ENCODE measurements at regions not wholly inside any gene's neighbourhood (a gene's known extent, or its start where the extent isn't known, plus 50 kb on each side); places are given as distances from the start of the nearest gene placed in this dataset.

DNA sequence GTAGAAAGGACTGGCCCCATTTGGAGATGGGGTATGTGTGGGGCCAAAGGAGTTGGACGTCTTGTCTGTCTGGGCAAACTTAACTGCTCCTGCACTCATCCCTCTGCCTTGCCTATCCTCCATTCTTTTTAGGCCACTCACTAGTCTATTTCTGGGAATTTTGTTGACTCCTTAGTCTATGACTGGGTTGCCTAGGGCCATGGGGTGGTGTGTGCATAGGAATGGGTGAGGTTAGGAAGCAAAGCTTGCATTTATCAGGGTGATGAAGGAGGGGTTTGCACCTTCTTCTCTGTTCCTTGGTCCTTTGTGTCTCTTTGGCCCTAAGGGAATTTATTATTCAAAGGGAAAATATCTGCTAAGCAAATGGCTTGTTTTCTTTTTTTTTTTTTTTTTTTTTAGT lies 80.9 kb upstream of the OR9Q1 start:
- no TSS peak for BruUV-seq (replicated peaks)
- Histone ChIP-seq H3K4me1 (ENCODE audit: control insufficient read depth, insufficient read depth, low read length) (peaks cover 2% of the 10 kb centered on the region; the same call in 1 of the 2 replicates), H3K4me3 (ENCODE audit: insufficient read depth, low read depth, low read length) (no peak overlapping the region), H3K18ac (ENCODE audit: low read depth, low read length) (no peak overlapping the region), H3K9ac (ENCODE audit: low read depth, low read length) (no peak overlapping the region), H2BK5ac (ENCODE audit: low read depth, low read length, poor library complexity, severe bottlenecking) (no peak overlapping the region), H2AK5ac (ENCODE audit: low read depth, low read length) (no peak overlapping the region), H3K9me3 (ENCODE audit: control insufficient read depth, insufficient read depth, low read length) (no peaks in the 10 kb centered on the region), H4K20me1 (ENCODE audit: insufficient read depth, low read length) (no peaks in the 10 kb centered on the region), H2BK120ac (ENCODE audit: low read depth, low read length) (no peak overlapping the region), H3K9me1 (ENCODE audit: insufficient read depth, low read length) (no peaks in the 10 kb centered on the region), H4K8ac (ENCODE audit: low read depth in 2 of 2, low read length in 2 of 2) (no peak overlapping the region), H3K79me1 (ENCODE audit: low read depth in 1 of 2, low read length in 2 of 2) (no peaks in the 10 kb centered on the region), H3K56ac (ENCODE audit: extremely low read depth, insufficient read depth, low read length) (no peak overlapping the region), H2AK9ac (replicated peaks; ENCODE audit: low read depth, low read length, poor library complexity) (no peak overlapping the region), H2AFZ (replicated peaks; ENCODE audit: low read length, poor library complexity) (no peak overlapping the region), H3K14ac (replicated peaks; ENCODE audit: low read depth, low read length) (no peak overlapping the region), H4K5ac (ENCODE audit: low read depth, low read length) (no peak overlapping the region), H2BK20ac (ENCODE audit: low read depth, low read length) (no peak overlapping the region), H3K23ac (ENCODE audit: low read depth, low read length) (no peak overlapping the region), H4K91ac (ENCODE audit: insufficient read depth, low read depth, low read length) (no peak overlapping the region), H3K27ac (ENCODE audit: insufficient read depth, low read length) (no peak overlapping the region), H3K4ac (ENCODE audit: low read depth, low read length) (no peak overlapping the region), H3K36me3 (ENCODE audit: control insufficient read depth, insufficient read depth, low read length) (no peaks in the 10 kb centered on the region), H2BK15ac (ENCODE audit: low read depth, low read length) (no peak overlapping the region), H3K4me2 (ENCODE audit: low read depth, low read length) (no peak overlapping the region), H3K27me3 (ENCODE audit: control insufficient read depth, insufficient read depth, low read length) (no peaks in the 10 kb centered on the region; the same call in 1 of the 2 replicates)
- no peak for TF ChIP-seq BHLHE40 (IDR thresholded peaks at IDR 0.05; ENCODE audit: low read depth, low read length)
- no peak for TF ChIP-seq RFX5 (IDR thresholded peaks at IDR 0.05; ENCODE audit: low read depth, low read length)
- no peak for TF ChIP-seq POLR2A (IDR thresholded peaks at IDR 0.05; ENCODE audit: low read depth, low read length)
- TF ChIP-seq FOS (IDR thresholded peaks at IDR 0.05; ENCODE audit: low read depth, low read length), result no peak
- TF ChIP-seq CEBPB (IDR thresholded peaks at IDR 0.05; ENCODE audit: low read depth, low read length), result no peak
- TF ChIP-seq, protein P1, sequence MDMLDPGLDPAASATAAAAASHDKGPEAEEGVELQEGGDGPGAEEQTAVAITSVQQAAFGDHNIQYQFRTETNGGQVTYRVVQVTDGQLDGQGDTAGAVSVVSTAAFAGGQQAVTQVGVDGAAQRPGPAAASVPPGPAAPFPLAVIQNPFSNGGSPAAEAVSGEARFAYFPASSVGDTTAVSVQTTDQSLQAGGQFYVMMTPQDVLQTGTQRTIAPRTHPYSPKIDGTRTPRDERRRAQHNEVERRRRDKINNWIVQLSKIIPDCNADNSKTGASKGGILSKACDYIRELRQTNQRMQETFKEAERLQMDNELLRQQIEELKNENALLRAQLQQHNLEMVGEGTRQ (IDR thresholded peaks at IDR 0.05; ENCODE audit: low read depth, low read length), result no peak
- TF ChIP-seq RAD21 (IDR thresholded peaks at IDR 0.05; ENCODE audit: low read length), result no peak
- TF ChIP-seq MXI1 (IDR thresholded peaks at IDR 0.05; ENCODE audit: borderline replicate concordance, low read depth, low read length), result no peak
- TF ChIP-seq, protein P2, sequence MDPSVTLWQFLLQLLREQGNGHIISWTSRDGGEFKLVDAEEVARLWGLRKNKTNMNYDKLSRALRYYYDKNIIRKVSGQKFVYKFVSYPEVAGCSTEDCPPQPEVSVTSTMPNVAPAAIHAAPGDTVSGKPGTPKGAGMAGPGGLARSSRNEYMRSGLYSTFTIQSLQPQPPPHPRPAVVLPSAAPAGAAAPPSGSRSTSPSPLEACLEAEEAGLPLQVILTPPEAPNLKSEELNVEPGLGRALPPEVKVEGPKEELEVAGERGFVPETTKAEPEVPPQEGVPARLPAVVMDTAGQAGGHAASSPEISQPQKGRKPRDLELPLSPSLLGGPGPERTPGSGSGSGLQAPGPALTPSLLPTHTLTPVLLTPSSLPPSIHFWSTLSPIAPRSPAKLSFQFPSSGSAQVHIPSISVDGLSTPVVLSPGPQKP (IDR thresholded peaks at IDR 0.05; ENCODE audit: borderline replicate concordance, low read depth, low read length), result no peak
- TF ChIP-seq, protein P3, sequence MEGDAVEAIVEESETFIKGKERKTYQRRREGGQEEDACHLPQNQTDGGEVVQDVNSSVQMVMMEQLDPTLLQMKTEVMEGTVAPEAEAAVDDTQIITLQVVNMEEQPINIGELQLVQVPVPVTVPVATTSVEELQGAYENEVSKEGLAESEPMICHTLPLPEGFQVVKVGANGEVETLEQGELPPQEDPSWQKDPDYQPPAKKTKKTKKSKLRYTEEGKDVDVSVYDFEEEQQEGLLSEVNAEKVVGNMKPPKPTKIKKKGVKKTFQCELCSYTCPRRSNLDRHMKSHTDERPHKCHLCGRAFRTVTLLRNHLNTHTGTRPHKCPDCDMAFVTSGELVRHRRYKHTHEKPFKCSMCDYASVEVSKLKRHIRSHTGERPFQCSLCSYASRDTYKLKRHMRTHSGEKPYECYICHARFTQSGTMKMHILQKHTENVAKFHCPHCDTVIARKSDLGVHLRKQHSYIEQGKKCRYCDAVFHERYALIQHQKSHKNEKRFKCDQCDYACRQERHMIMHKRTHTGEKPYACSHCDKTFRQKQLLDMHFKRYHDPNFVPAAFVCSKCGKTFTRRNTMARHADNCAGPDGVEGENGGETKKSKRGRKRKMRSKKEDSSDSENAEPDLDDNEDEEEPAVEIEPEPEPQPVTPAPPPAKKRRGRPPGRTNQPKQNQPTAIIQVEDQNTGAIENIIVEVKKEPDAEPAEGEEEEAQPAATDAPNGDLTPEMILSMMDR (conservative IDR thresholded peaks at IDR 0.05; ENCODE audit: low read depth, low read length), result no peak
- no peak for TF ChIP-seq CHD1 (IDR thresholded peaks at IDR 0.05; ENCODE audit: low read depth, low read length)
- TF ChIP-seq NFE2L2 (IDR thresholded peaks at IDR 0.05; ENCODE audit: low read depth, low read length), result no peak
- no peak for TF ChIP-seq RCOR1 (IDR thresholded peaks at IDR 0.05; ENCODE audit: insufficient replicate concordance, low read length)
- no peak for TF ChIP-seq MAZ (IDR thresholded peaks at IDR 0.05; ENCODE audit: borderline replicate concordance, low read depth, low read length)
- TF ChIP-seq MAFK (IDR thresholded peaks at IDR 0.05; ENCODE audit: low read depth, low read length), result no peak
- no peak for TF ChIP-seq SMC3 (IDR thresholded peaks at IDR 0.05; ENCODE audit: low read depth, low read length)
- ATAC-seq (ENCODE audit: low read depth), result no peak
- ChIA-PET POLR2A (ENCODE audit: unreplicated experiment) (no interaction called here), CTCF (no interaction called here)
- intact Hi-C loops (cut with micrococcal nuclease) (no loop called here), in situ Hi-C loops (cut with MboI; ENCODE audit: low sequenced_read_pairs) (no loop called here), dilution Hi-C loops (cut with HindIII; ENCODE audit: low sequenced_read_pairs, unreplicated experiment) (no loop called here)
- no CpG with 5 or more reads among the region's 1 CpG for WGBS, 2 experiments (ENCODE audit: extremely low coverage in 2 of 2, insufficient read length in 1 of 2)
- no peak for DNase-seq
